ENCODE measurements at regions not wholly inside any gene's neighbourhood (a gene's known extent, or its start where the extent isn't known, plus 50 kb on each side); places are given as distances from the start of the nearest gene placed in this dataset.

DNA sequence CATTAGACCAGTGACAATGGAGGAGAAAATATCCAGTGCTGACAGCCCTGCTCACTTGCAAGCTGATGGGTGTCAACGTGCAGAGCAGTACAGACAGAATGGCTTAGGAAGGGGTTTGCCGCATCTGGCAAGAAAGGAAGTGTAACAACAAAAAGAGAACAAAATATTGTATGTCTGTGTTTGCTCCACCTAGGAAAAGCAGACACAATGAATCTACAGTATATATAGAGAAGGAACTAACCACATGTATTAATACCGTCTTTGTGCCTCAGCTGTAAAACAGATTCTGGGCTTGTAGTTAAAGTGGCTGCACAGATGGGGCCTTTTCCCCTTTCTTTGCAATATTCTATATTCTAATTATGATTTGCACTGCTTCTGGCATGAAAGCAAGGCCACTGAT lies 281.1 kb upstream of the MEOX2 start:
- no peaks in the 10 kb centered on the region for H3K36me3 Mint-ChIP-seq
- no peaks in the 10 kb centered on the region for H3K9me3 ChIP-seq (ENCODE audit: control insufficient read depth in 2 of 3, low read length in 3 of 3)
- no peaks in the 10 kb centered on the region for H3K36me3 ChIP-seq (ENCODE audit: control insufficient read depth in 2 of 3, insufficient read depth in 3 of 3, low read length in 3 of 3)
- no peaks in the 10 kb centered on the region for H3K27me3 Mint-ChIP-seq
- H3K9me3 Mint-ChIP-seq, result peaks cover 0 to 6% (median 0%) of the 10 kb centered on the region in 11 donors
- no peak overlapping the region for H3K4me3 ChIP-seq (ENCODE audit: low read length)
- no peak overlapping the region for H3K4me3 Mint-ChIP-seq
- H3K4me1 ChIP-seq (ENCODE audit: control insufficient read depth in 2 of 2, insufficient read depth in 2 of 2, low read length in 2 of 2), result no peaks in the 10 kb centered on the region
- DNase-seq (no peak), ATAC-seq (no peak)
- H3K4me1 Mint-ChIP-seq, result no peaks in the 10 kb centered on the region
- H3K27ac Mint-ChIP-seq, result no peak overlapping the region
- no peak overlapping the region for H3K27ac ChIP-seq (ENCODE audit: low read depth, low read length)
- intact Hi-C loops (cut with micrococcal nuclease), result no loop called here
- ChIA-PET CTCF (no interaction called here), POLR2A (no interaction called here)
- H3K27me3 ChIP-seq (ENCODE audit: control insufficient read depth in 2 of 2, insufficient read depth in 2 of 2, low read length in 2 of 2), result no peaks in the 10 kb centered on the region

DNA sequence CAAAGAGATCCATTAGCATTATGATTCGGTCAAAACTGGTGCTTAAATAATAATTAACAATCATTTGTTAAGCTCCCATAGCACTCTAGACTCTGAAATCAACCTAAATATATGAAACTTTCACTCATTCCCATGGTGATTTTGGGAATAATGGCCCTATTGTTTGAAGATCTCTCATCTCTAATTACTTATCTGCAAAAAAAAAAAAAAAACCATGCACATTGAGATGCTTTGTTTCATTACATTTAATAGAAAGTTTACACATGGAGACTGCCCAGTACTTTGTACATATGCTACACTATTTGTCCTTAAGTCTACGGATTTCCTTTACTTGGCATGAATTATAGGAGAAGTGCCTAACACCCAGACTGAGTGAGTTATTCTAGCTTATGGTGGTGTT lies 280.6 kb upstream of the MEOX2 start:
- no peaks in the 10 kb centered on the region for H3K36me3 ChIP-seq (ENCODE audit: control insufficient read depth in 2 of 3, insufficient read depth in 3 of 3, low read length in 3 of 3)
- H3K4me1 ChIP-seq (ENCODE audit: control insufficient read depth in 2 of 2, insufficient read depth in 2 of 2, low read length in 2 of 2), result no peaks in the 10 kb centered on the region
- ATAC-seq (no peak), DNase-seq (no peak)
- Mint-ChIP-seq H3K9me3 (peaks cover 0 to 6% (median 0%) of the 10 kb centered on the region in 11 donors), H3K27me3 (no peaks in the 10 kb centered on the region), H3K36me3 (no peaks in the 10 kb centered on the region), H3K4me3 (no peak overlapping the region), H3K4me1 (no peaks in the 10 kb centered on the region), H3K27ac (no peak overlapping the region)
- intact Hi-C loops (cut with micrococcal nuclease), result no loop called here
- CTCF ChIA-PET, result no interaction called here
- no peaks in the 10 kb centered on the region for H3K27me3 ChIP-seq (ENCODE audit: control insufficient read depth in 2 of 2, insufficient read depth in 2 of 2, low read length in 2 of 2)
- POLR2A ChIA-PET, result no interaction called here
- no peak overlapping the region for H3K4me3 ChIP-seq (ENCODE audit: low read length)
- H3K27ac ChIP-seq (ENCODE audit: low read depth, low read length), result no peak overlapping the region
- H3K9me3 ChIP-seq (ENCODE audit: control insufficient read depth in 2 of 3, low read length in 3 of 3), result no peaks in the 10 kb centered on the region

DNA sequence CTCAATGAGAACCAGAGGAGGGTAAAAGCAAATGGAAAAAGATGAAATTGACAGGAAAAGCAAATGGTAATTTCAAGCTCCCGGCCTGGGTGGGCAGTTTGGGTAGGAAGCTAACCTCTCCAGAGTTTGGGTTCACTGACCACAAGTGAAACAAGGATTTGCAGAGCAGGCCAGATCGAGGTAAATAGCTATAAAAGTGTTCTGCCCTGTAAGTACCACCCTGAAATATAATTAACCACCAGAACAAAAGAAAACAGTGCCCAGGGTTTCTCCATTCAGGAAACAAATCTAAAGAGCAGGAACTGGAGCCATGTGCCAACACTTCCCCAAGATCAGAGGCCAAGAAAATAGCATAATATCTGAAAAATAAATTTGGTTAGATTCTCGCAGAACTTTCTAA lies 276.7 kb upstream of the MEOX2 start:
- DNase-seq (no peak), ATAC-seq (no peak)

DNA sequence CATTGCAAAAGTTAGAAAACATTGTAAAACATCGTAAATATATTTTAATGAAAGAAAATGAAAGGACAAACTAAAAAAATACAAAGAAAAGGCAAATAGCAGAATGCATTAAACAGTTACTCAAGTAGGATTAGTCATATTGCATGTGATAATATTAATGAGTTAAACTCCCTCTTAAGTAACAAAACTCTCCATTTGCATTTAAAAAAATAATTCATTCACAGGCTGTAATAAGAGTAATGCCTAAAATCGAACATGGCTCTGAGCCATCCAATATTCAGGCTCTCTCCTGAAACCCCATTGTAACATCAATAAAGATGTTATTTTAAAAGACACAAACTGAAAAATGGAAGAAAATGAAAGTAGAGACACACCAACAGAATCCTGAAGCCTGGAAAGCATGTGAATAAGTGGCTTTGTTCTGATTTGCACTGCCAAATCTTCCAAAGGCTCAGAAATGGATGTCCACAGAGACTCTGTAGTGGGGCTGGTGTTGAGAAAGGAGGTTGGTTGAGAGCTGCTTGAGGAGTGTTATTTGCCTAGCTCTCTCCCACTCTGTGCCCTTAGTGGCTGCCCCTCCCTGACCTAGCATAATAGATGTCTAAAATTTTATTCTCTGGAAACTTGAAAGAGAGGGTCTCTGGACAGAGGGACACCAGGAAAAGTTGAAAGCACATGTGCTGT lies 268.3 kb upstream of the MEOX2 start:
- Mint-ChIP-seq H3K9me3 (peaks cover 2 to 43% (median 8%) of the 10 kb centered on the region in 11 donors), H3K4me3 (no peak overlapping the region), H3K27me3 (no peaks in the 10 kb centered on the region), H3K4me1 (no peaks in the 10 kb centered on the region), H3K36me3 (no peaks in the 10 kb centered on the region), H3K27ac (no peak overlapping the region)
- CTCF ChIA-PET, result no interaction called here
- POLR2A ChIA-PET, result no interaction called here
- no peak overlapping the region for H3K4me3 ChIP-seq (ENCODE audit: low read length)
- H3K27ac ChIP-seq (ENCODE audit: low read depth, low read length), result no peak overlapping the region
- H3K36me3 ChIP-seq (ENCODE audit: control insufficient read depth in 2 of 3, insufficient read depth in 3 of 3, low read length in 3 of 3), result no peaks in the 10 kb centered on the region
- no peak for DNase-seq
- H3K27me3 ChIP-seq (ENCODE audit: control insufficient read depth in 2 of 2, insufficient read depth in 2 of 2, low read length in 2 of 2), result no peaks in the 10 kb centered on the region
- H3K9me3 ChIP-seq (ENCODE audit: control insufficient read depth in 2 of 3, low read length in 3 of 3), result no peaks in the 10 kb centered on the region
- no peak for ATAC-seq
- intact Hi-C loops (cut with micrococcal nuclease), result no loop called here
- H3K4me1 ChIP-seq (ENCODE audit: control insufficient read depth in 2 of 2, insufficient read depth in 2 of 2, low read length in 2 of 2), result no peaks in the 10 kb centered on the region

More for the DNA sequence above, 276.7 kb upstream of the MEOX2 start:
- H3K9me3 ChIP-seq (ENCODE audit: control insufficient read depth in 2 of 3, low read length in 3 of 3), result no peaks in the 10 kb centered on the region
- no peaks in the 10 kb centered on the region for H3K36me3 Mint-ChIP-seq
- no peak overlapping the region for H3K27ac ChIP-seq (ENCODE audit: low read depth, low read length)
- no peaks in the 10 kb centered on the region for H3K4me1 Mint-ChIP-seq
- ChIA-PET POLR2A (no interaction called here), CTCF (no interaction called here)
- no peak overlapping the region for H3K27ac Mint-ChIP-seq
- no peaks in the 10 kb centered on the region for H3K27me3 Mint-ChIP-seq
- no peaks in the 10 kb centered on the region for H3K4me1 ChIP-seq (ENCODE audit: control insufficient read depth in 2 of 2, insufficient read depth in 2 of 2, low read length in 2 of 2)
- intact Hi-C loops (cut with micrococcal nuclease), result no loop called here
- peaks cover 0 to 13% (median 6%) of the 10 kb centered on the region in 11 donors for H3K9me3 Mint-ChIP-seq
- H3K4me3 Mint-ChIP-seq, result no peak overlapping the region
- no peaks in the 10 kb centered on the region for H3K36me3 ChIP-seq (ENCODE audit: control insufficient read depth in 2 of 3, insufficient read depth in 3 of 3, low read length in 3 of 3)
- H3K27me3 ChIP-seq (ENCODE audit: control insufficient read depth in 2 of 2, insufficient read depth in 2 of 2, low read length in 2 of 2), result no peaks in the 10 kb centered on the region
- H3K4me3 ChIP-seq (ENCODE audit: low read length), result no peak overlapping the region

DNA sequence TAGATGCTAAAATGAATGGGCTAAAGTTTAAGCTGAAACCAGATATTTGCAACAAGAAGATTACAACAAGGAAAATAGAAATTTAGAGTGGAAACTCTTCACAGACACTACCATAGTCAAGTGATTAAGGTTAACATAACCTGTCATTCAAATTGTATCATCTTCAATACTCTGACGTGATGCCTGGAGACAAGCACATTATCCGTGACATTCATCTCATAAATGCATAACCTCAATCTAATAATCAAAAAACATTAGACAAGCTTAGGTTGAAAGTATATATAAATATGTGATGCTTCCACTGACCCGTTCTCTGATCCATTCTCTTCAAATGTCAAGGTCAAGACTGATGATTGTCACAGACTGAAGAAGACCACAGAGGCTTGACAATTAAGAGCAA lies 263.8 kb upstream of the MEOX2 start:
- Histone ChIP-seq H3K27me3 (ENCODE audit: control insufficient read depth in 2 of 2, insufficient read depth in 2 of 2, low read length in 2 of 2) (no peaks in the 10 kb centered on the region), H3K4me3 (ENCODE audit: low read length) (no peak overlapping the region), H3K36me3 (ENCODE audit: control insufficient read depth in 2 of 3, insufficient read depth in 3 of 3, low read length in 3 of 3) (no peaks in the 10 kb centered on the region), H3K9me3 (ENCODE audit: control insufficient read depth in 2 of 3, low read length in 3 of 3) (no peaks in the 10 kb centered on the region), H3K27ac (ENCODE audit: low read depth, low read length) (no peak overlapping the region), H3K4me1 (ENCODE audit: control insufficient read depth in 2 of 2, insufficient read depth in 2 of 2, low read length in 2 of 2) (no peaks in the 10 kb centered on the region)
- ChIA-PET CTCF (no interaction called here), POLR2A (no interaction called here)
- intact Hi-C loops (cut with micrococcal nuclease), result no loop called here
- Mint-ChIP-seq H3K27ac (no peak overlapping the region), H3K9me3 (peaks cover 0 to 28% (median 3%) of the 10 kb centered on the region in 11 donors), H3K4me1 (no peaks in the 10 kb centered on the region), H3K27me3 (no peaks in the 10 kb centered on the region), H3K36me3 (no peaks in the 10 kb centered on the region), H3K4me3 (no peak overlapping the region)
- DNase-seq (no peak), ATAC-seq (no peak)

DNA sequence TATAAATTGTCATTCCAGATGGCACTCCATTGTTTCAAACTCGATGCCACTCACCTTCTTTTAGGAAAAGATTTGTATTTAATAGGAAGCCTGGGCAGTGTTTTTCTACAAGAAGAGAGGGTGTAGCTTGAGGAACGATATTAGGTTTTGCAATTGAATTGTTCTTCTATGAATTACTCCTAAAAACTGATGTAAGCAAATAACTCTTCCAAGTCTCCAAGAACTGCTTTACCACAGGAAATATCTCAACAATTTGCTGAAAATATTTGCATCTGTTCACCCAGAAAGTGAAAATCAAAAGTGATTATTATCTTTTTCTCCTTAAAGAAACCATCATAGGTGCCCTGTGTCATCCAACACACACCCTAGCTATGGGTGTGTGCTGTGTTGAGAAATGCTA lies 261.3 kb upstream of the MEOX2 start:
- Histone ChIP-seq H3K4me3 (ENCODE audit: low read length) (no peak overlapping the region), H3K27ac (ENCODE audit: low read depth, low read length) (no peak overlapping the region), H3K9me3 (ENCODE audit: control insufficient read depth in 2 of 3, low read length in 3 of 3) (no peaks in the 10 kb centered on the region), H3K4me1 (ENCODE audit: control insufficient read depth in 2 of 2, insufficient read depth in 2 of 2, low read length in 2 of 2) (no peaks in the 10 kb centered on the region), H3K27me3 (ENCODE audit: control insufficient read depth in 2 of 2, insufficient read depth in 2 of 2, low read length in 2 of 2) (no peaks in the 10 kb centered on the region), H3K36me3 (ENCODE audit: control insufficient read depth in 2 of 3, insufficient read depth in 3 of 3, low read length in 3 of 3) (no peaks in the 10 kb centered on the region)
- DNase-seq (no peak), ATAC-seq (no peak)
- CTCF ChIA-PET, result no interaction called here
- no peaks in the 10 kb centered on the region for H3K4me1 Mint-ChIP-seq
- no peak overlapping the region for H3K27ac Mint-ChIP-seq
- H3K9me3 Mint-ChIP-seq, result peaks cover 0 to 21% (median 1%) of the 10 kb centered on the region in 11 donors
- H3K27me3 Mint-ChIP-seq, result no peaks in the 10 kb centered on the region
- no peaks in the 10 kb centered on the region for H3K36me3 Mint-ChIP-seq
- H3K4me3 Mint-ChIP-seq, result no peak overlapping the region
- intact Hi-C loops (cut with micrococcal nuclease), result no loop called here
- POLR2A ChIA-PET, result no interaction called here

DNA sequence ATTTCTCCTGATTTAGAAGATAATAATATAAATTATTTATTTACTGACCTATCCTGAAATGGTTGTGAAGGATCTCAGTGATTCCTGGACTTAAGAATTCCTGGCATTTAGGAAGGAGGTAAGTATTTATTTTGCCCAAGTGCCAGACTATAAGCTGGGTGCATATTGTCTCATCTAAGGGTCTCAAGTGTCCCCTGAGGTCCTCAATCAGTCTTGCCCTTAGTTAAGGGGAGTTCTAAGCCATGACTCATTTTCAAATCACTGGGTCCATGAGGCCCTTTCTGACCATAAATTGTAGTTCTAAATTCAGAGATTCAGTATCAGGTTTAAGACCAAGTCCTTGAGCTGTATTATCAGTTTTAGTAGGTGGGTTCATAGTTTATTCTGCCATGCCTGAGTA lies 251.6 kb upstream of the MEOX2 start:
- H3K9me3 Mint-ChIP-seq, result peaks cover 0 to 5% (median 3%) of the 10 kb centered on the region in 11 donors
- no peak for ATAC-seq
- no peak overlapping the region for H3K4me3 Mint-ChIP-seq
- H3K27me3 Mint-ChIP-seq, result no peaks in the 10 kb centered on the region
- H3K27me3 ChIP-seq (ENCODE audit: control insufficient read depth in 2 of 2, insufficient read depth in 2 of 2, low read length in 2 of 2), result no peaks in the 10 kb centered on the region
- DNase-seq, result no peak
- H3K36me3 ChIP-seq (ENCODE audit: control insufficient read depth in 2 of 3, insufficient read depth in 3 of 3, low read length in 3 of 3), result no peaks in the 10 kb centered on the region
- POLR2A ChIA-PET, result no interaction called here
- H3K27ac Mint-ChIP-seq, result no peak overlapping the region
- no peak overlapping the region for H3K4me3 ChIP-seq (ENCODE audit: low read length)
- H3K36me3 Mint-ChIP-seq, result no peaks in the 10 kb centered on the region
- CTCF ChIA-PET, result no interaction called here
- H3K9me3 ChIP-seq (ENCODE audit: control insufficient read depth in 2 of 3, low read length in 3 of 3), result no peaks in the 10 kb centered on the region
- no peaks in the 10 kb centered on the region for H3K4me1 Mint-ChIP-seq
- intact Hi-C loops (cut with micrococcal nuclease), result no loop called here
- H3K4me1 ChIP-seq (ENCODE audit: control insufficient read depth in 2 of 2, insufficient read depth in 2 of 2, low read length in 2 of 2), result no peaks in the 10 kb centered on the region
- no peak overlapping the region for H3K27ac ChIP-seq (ENCODE audit: low read depth, low read length)
